Stomach (tissue), 4 donors: ENCODE measurements at regions not wholly inside any gene's neighbourhood (a gene's known extent, or its start where the extent isn't known, plus 50 kb on each side); places are given as distances from the start of the nearest gene placed in this dataset.

Experiments
- CTCF ChIP-seq, 7 experiments: fragments of 450-650 bp in 4 of 7; fragments of 200-600 bp in 3 of 7; sonication (generic) in 3 of 7; IDR thresholded peaks; one replicate each; pipeline ENCODE4 v1.5.1; 2016 to 2019; ENCODE audit warnings: antibody characterized with exemption in 7 of 7, control low read depth in 2 of 7, mild to moderate bottlenecking in 1 of 7
- EP300 ChIP-seq: sonication (generic); formaldehyde crosslinking; IDR thresholded peaks from one replicate; pipeline ENCODE4 v1.6.1; 2017; ENCODE audit warnings: antibody characterized with exemption
- POLR2A ChIP-seq, 4 donors: fragments of 450-650 bp; IDR thresholded peaks; one replicate each; pipeline ENCODE4 v1.6.1; 2016; ENCODE audit warnings: antibody characterized with exemption in 4 of 4, control low read depth in 2 of 4, mild to moderate bottlenecking in 1 of 4, moderate library complexity in 1 of 4
- POLR2AphosphoS5 ChIP-seq, 3 donors: sonication (generic); formaldehyde crosslinking; IDR thresholded peaks; one replicate each; pipeline ENCODE4 v1.6.1; 2016; ENCODE audit warnings: antibody characterized with exemption in 3 of 3

DNA sequence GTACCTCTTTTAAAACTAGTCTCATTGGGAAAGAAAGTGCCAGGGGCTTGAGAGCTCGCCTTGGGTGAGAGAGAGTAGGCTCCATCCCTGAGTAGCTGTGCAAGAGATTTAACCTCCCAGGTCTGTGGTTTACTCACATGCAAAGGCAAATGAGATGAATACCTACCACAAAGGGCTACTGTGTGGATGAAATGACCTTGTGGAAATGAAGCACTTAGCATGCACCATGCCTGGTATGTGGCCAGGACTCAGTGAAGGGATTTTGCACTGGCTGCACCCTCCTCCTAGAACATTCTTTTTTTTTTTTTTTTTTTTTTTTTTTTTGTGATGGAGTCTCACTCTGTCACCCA lies 120.3 kb downstream of the PROX1 start:
- TF ChIP-seq CTCF (IDR thresholded peaks at IDR 0.05) (no peak), POLR2A (IDR thresholded peaks at IDR 0.05) (no peak), EP300 (no peak), POLR2AphosphoS5 (IDR thresholded peaks at IDR 0.05) (no peak)
